ENCODE measurements at regions not wholly inside any gene's neighbourhood (a gene's known extent, or its start where the extent isn't known, plus 50 kb on each side); places are given as distances from the start of the nearest gene placed in this dataset.
"Not testable (repeated sequence)": the region's sequence is repeated elsewhere in the genome, so short reads cannot be mapped to it uniquely, and the experiment has no call there.

GRCh38 chr1:30133414-30134055 is 589.9 kb downstream of the MATN1 start:
- no peaks in the 10 kb centered on the region for H3K27me3 ChIP-seq (replicated peaks)
- TF ChIP-seq CTCF (IDR thresholded peaks at IDR 0.05; ENCODE audit: low read depth, low read length, missing control alignments), result no peak
- no peak overlapping the region for H3K4me3 ChIP-seq (ENCODE audit: low read depth, low read length)
- H3K27ac ChIP-seq, result no peak overlapping the region
- no peak for DNase-seq
- in situ Hi-C loops (cut with HindIII; ENCODE audit: low pct_ligation_motif_present, low sequenced_read_pairs), result no loop called here
- H3K36me3 ChIP-seq (replicated peaks), result no peaks in the 10 kb centered on the region

- Histone ChIP-seq H3K27me3 (replicated peaks) (no peaks in the 10 kb centered on the region), H3K4me3 (ENCODE audit: low read depth, low read length) (no peak overlapping the region)
These were observed 590.6 kb downstream of the MATN1 start for GRCh38 chr1:30132602-30133286.

GRCh38 chr1:30130566-30130965 is 592.8 kb downstream of the MATN1 start:
- H3K27me3 ChIP-seq (replicated peaks); H3K27ac ChIP-seq; in situ Hi-C loops (cut with HindIII; ENCODE audit: low pct_ligation_motif_present, low sequenced_read_pairs); H3K4me3 ChIP-seq (ENCODE audit: low read depth, low read length); DNase-seq; H3K36me3 ChIP-seq (replicated peaks): not testable (repeated sequence)

More at GRCh38 chr1:30132602-30133286, 590.6 kb downstream of the MATN1 start:
- no peak overlapping the region for H3K27ac ChIP-seq
- no peak for DNase-seq
- H3K36me3 ChIP-seq (replicated peaks), result no peaks in the 10 kb centered on the region
- TF ChIP-seq CTCF (IDR thresholded peaks at IDR 0.05; ENCODE audit: low read depth, low read length, missing control alignments), result no peak
- in situ Hi-C loops (cut with HindIII; ENCODE audit: low pct_ligation_motif_present, low sequenced_read_pairs), result no loop called here

GRCh38 chr1:30130099-30130498 is 593.3 kb downstream of the MATN1 start:
- no peak overlapping the region for H3K27ac ChIP-seq
- H3K4me3 ChIP-seq (ENCODE audit: low read depth, low read length), result no peak overlapping the region
- DNase-seq, result no peak
- H3K27me3 ChIP-seq (replicated peaks), result no peaks in the 10 kb centered on the region
- no peak for TF ChIP-seq CTCF (IDR thresholded peaks at IDR 0.05; ENCODE audit: low read depth, low read length, missing control alignments)
- in situ Hi-C loops (cut with HindIII; ENCODE audit: low pct_ligation_motif_present, low sequenced_read_pairs), result no loop called here
- H3K36me3 ChIP-seq (replicated peaks), result no peaks in the 10 kb centered on the region

GRCh38 chr1:30129421-30130055 is 593.8 kb downstream of the MATN1 start:
- Histone ChIP-seq H3K27ac (no peak overlapping the region), H3K27me3 (replicated peaks) (no peaks in the 10 kb centered on the region), H3K4me3 (ENCODE audit: low read depth, low read length) (no peak overlapping the region), H3K36me3 (replicated peaks) (no peaks in the 10 kb centered on the region)
- no peak for TF ChIP-seq CTCF (IDR thresholded peaks at IDR 0.05; ENCODE audit: low read depth, low read length, missing control alignments)
- in situ Hi-C loops (cut with HindIII; ENCODE audit: low pct_ligation_motif_present, low sequenced_read_pairs), result no loop called here
- no peak for DNase-seq

- no peak for TF ChIP-seq CTCF (IDR thresholded peaks at IDR 0.05; ENCODE audit: low read depth, low read length, missing control alignments)
- in situ Hi-C loops (cut with HindIII; ENCODE audit: low pct_ligation_motif_present, low sequenced_read_pairs), result no loop called here
- H3K4me3 ChIP-seq (ENCODE audit: low read depth, low read length), result no peak overlapping the region
- no peak for DNase-seq
- no peak overlapping the region for H3K27ac ChIP-seq
- no peaks in the 10 kb centered on the region for H3K36me3 ChIP-seq (replicated peaks)
- H3K27me3 ChIP-seq (replicated peaks), result no peaks in the 10 kb centered on the region
These were observed 594.4 kb downstream of the MATN1 start for GRCh38 chr1:30129001-30129408.
